ENCODE measurements at regions not wholly inside any gene's neighbourhood (a gene's known extent, or its start where the extent isn't known, plus 50 kb on each side); places are given as distances from the start of the nearest gene placed in this dataset.

DNA sequence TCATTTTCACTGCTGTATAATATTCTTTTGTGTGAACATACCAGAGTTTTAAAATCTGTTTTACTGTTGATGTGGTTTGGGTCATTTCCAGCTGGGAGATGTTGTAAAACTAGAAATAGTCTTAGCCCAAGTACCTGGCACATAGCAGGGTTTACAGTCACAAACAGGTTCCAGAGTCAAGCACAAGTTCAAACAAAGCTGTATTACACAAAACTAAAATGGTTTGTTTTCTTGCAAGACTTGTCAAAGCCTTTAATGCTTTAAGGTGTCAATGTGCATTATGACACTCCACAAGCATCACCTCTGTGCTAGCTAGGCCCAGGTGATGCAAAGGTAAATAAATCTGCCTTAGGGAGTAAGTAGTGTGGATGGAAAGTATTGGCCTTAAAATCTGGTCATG, 379.1 kb downstream of the MN1 start:
- no peak overlapping the region for H4K8ac ChIP-seq (replicated peaks; ENCODE audit: insufficient read length, low read depth, low read length)
- no peak overlapping the region for H3K18ac ChIP-seq (ENCODE audit: insufficient read length, low read depth, low read length)
- H3K56ac ChIP-seq (ENCODE audit: insufficient read length, low read depth, low read length), result no peak overlapping the region
- Mint-ChIP-seq H3K4me3 (no peak overlapping the region), H3K4me1 (peaks cover 20 to 29% of the 10 kb centered on the region in 2 experiments), H3K27me3 (ENCODE audit: low read depth) (peaks cover 2% of the 10 kb centered on the region; the same call in 1 of the 2 replicates), H3K36me3 (ENCODE audit: insufficient read depth in 1 of 3, low read depth in 3 of 3) (peaks cover 0 to under 1% (median 0%) of the 10 kb centered on the region in 3 experiments; a peak in 1 of 7 replicates), H3K9me3 (peaks cover 0 to 4% of the 10 kb centered on the region in 2 experiments; a peak in 2 of 5 replicates), H3K27ac (no peak overlapping the region)
- no peak overlapping the region for H3K4ac ChIP-seq (ENCODE audit: low read depth, low read length)
- H2BK5ac ChIP-seq (ENCODE audit: insufficient read length, low read length), result no peak overlapping the region
- H4K20me1 ChIP-seq (ENCODE audit: control insufficient read depth, insufficient read depth, insufficient read length), result no peaks in the 10 kb centered on the region
- TF ChIP-seq CTCF (conservative IDR thresholded peaks at IDR 0.05), result no peak
- no peak overlapping the region for H4K5ac ChIP-seq (ENCODE audit: insufficient read length, low read depth, low read length)
- no peak overlapping the region for H2BK120ac ChIP-seq (ENCODE audit: low read depth, low read length, poor library complexity, severe bottlenecking)
- H3K23me2 ChIP-seq (ENCODE audit: insufficient read length, low read depth, low read length, poor library complexity, severe bottlenecking), result no peaks in the 10 kb centered on the region
- H3K23ac ChIP-seq (ENCODE audit: insufficient read length, low read depth, low read length), result no peak overlapping the region
- no peak overlapping the region for H2BK20ac ChIP-seq (ENCODE audit: low read depth, low read length, poor library complexity, severe bottlenecking)
- H3K14ac ChIP-seq (ENCODE audit: insufficient read depth, low read length), result no peak overlapping the region
- no peak overlapping the region for H2BK12ac ChIP-seq (ENCODE audit: insufficient read length, low read depth, low read length)
- H3K9ac ChIP-seq (ENCODE audit: extremely low read depth, insufficient read length, low read length), result no peak overlapping the region
- no peak overlapping the region for H4K91ac ChIP-seq (ENCODE audit: insufficient read length, low read depth, low read length)
- no peaks in the 10 kb centered on the region for H3K79me1 ChIP-seq (ENCODE audit: insufficient read depth, low read depth, low read length, poor library complexity, severe bottlenecking)
- H3K4me2 ChIP-seq (ENCODE audit: insufficient read depth, insufficient read length, low read length), result no peak overlapping the region
- H2BK15ac ChIP-seq (ENCODE audit: low read depth, low read length), result no peak overlapping the region
- H3K4me1 ChIP-seq (ENCODE audit: insufficient read depth, low read length), result peaks cover 4% of the 10 kb centered on the region; the same call in 1 of the 2 replicates
- no peak for DNase-seq
- H3K9me3 ChIP-seq (ENCODE audit: control insufficient read depth, low read depth, low read length), result no peaks in the 10 kb centered on the region
- H3T11ph ChIP-seq (ENCODE audit: low read length), result no peak overlapping the region
- H2AFZ ChIP-seq (ENCODE audit: low read length), result no peak overlapping the region
- no peaks in the 10 kb centered on the region for H3K27me3 ChIP-seq (ENCODE audit: insufficient read depth, low read length)
- no peaks in the 10 kb centered on the region for H3K79me2 ChIP-seq (ENCODE audit: insufficient read depth, low read length)
- H3K27ac ChIP-seq (ENCODE audit: insufficient read length, low read depth, low read length), result no peak overlapping the region
- H2AK5ac ChIP-seq (ENCODE audit: insufficient read length, low read length), result no peak overlapping the region
